Heart right ventricle (tissue), 16 donors: ENCODE measurements at regions not wholly inside any gene's neighbourhood (a gene's known extent, or its start where the extent isn't known, plus 50 kb on each side); places are given as distances from the start of the nearest gene placed in this dataset.

Source experiments
- ATAC-seq, 8 donors: fragments of 200-7000 bp; cut with Tn5 transposase; one replicate each; pipeline ENCODE4 v1.9.1; 2020; ENCODE audit warnings: mild to moderate bottlenecking in 8 of 8, moderate library complexity in 8 of 8, moderate number of reproducible peaks in 1 of 8
- DNase-seq, 2 donors: peaks; one replicate each; pipeline ENCODE4 v3.0.0-alpha.2; 2020
- H3K27ac ChIP-seq, 10 donors: fragments of 200-600 bp; sonication (generic) in 2 of 10; one replicate each; pipeline versions ENCODE4 v1.5.0 to v1.8.0; 2020 to 2022; ENCODE audit warnings: mild to moderate bottlenecking in 3 of 10
- H3K27me3 ChIP-seq, 7 donors: fragments of 200-600 bp; one replicate each; pipeline ENCODE4 v1.8.0; 2021 to 2022; ENCODE audit warnings: mild to moderate bottlenecking in 2 of 7
- H3K36me3 ChIP-seq, 9 donors: fragments of 200-600 bp; sonication (generic) in 1 of 9; one replicate each; pipeline versions ENCODE4 v1.5.0 to v1.8.0; 2020 to 2022; ENCODE audit warnings: mild to moderate bottlenecking in 2 of 9
- H3K4me1 ChIP-seq, 9 donors: fragments of 200-600 bp; sonication (generic) in 1 of 9; one replicate each; pipeline versions ENCODE4 v1.5.0 to v1.8.0; 2020 to 2022; ENCODE audit warnings: mild to moderate bottlenecking in 4 of 9
- H3K4me3 ChIP-seq, 10 donors: fragments of 200-600 bp; sonication (generic) in 2 of 10; one replicate each; pipeline versions ENCODE4 v1.5.0 to v1.8.0; 2020 to 2022; ENCODE audit warnings: mild to moderate bottlenecking in 7 of 10, moderate library complexity in 2 of 10
- H3K9me3 ChIP-seq, 11 donors: fragments of 200-600 bp in 10 of 11; sonication (generic) in 2 of 11; one replicate each; pipeline versions ENCODE4 v1.5.0 to v1.8.0; 2013 to 2022; ENCODE audit warnings: mild to moderate bottlenecking in 2 of 11, control low read depth in 1 of 11, moderate library complexity in 1 of 11
- CTCF ChIP-seq, 9 donors: fragments of 200-600 bp; sonication (generic) in 2 of 9; IDR thresholded peaks; one replicate each; pipeline versions ENCODE4 v1.5.0 to v1.8.0; 2021 to 2022; ENCODE audit warnings: antibody characterized with exemption in 9 of 9, mild to moderate bottlenecking in 5 of 9, moderate library complexity in 1 of 9
- WGBS, 2 donors: extraction: QIAGEN DNeasy Blood & Tissue Kit; methylation state at CpG; one replicate each; pipeline ENCODE4 v1.1.7; 2013; ENCODE audit warnings: inconsistent platforms in 1 of 2; 5-methylcytosine and 5-hydroxymethylcytosine counted together
- intact Hi-C, 10 donors: fragments of 100-400 bp; cut with DNase I; formaldehyde crosslinking; loops; one replicate each; pipeline versions ENCODE4 v1.11.1 to v1.14.2; 2022
- donor health status: Arrhythmogenic right ventricular cardiomyopathy.
- donor health status: ischemic (EF 13 %, LVEDD 7.1; RV severe dilation, severe dysfunction).
- donor health status: healthy with polysubstance abuse.
- donor health status: DM: no; HTN: yes; CAD: no.
- donor health status: DM: no; HTN: no; CAD: no.
- donor health status: ischemic (EF 25% LVEDD 6.9; RV normal size, moderate dysfunction).
- donor health status: ischemic (EF 25% LVEDD 5.7; RV mildly dilated, moderate dysfunction).
- donor health status: healthy.
- donor health status: DM: yes; HTN: yes; CAD: no.
- donor health status: Ischemic cardiomyopathy.
- donor health status: ischemic (EF 35%, LVEDD 5.7; RV mildly dilated, moderate dysfunction).
- donor health status: nonischemic (EF 11% LVEDD 7.7; RV severe dilation, severe dysfunction).
- donor health status: DM: yes; HTN: yes; CAD: no.
- donor health status: PGD.
- donor health status: ischemic (EF 29% LVEDD 5.4; RV normal size, mild dysfunction).
- donor health status: nonischemic (EF 23%, LVEDD 6.1; RV moderate dilation, normal function).

GRCh38 chr11:79857377-79858214 is 416.8 kb upstream of the TENM4 start:
- Histone ChIP-seq H3K27me3 (no peaks in the 10 kb centered on the region), H3K4me3 (no peak overlapping the region), H3K9me3 (no peaks in the 10 kb centered on the region), H3K27ac (no peak overlapping the region), H3K4me1 (no peaks in the 10 kb centered on the region), H3K36me3 (no peaks in the 10 kb centered on the region)
- no peak for ATAC-seq
- intact Hi-C loops: no loop called here
- no peak for TF ChIP-seq CTCF (IDR thresholded peaks at IDR 0.05)
- no peak for DNase-seq
- WGBS, 2 donors: 80 to 83% methylated on average over 10 of the region's 10 CpGs

GRCh38 chr11:79852176-79852575 is 411.3 kb upstream of the TENM4 start:
- no peak for ATAC-seq
- H3K27me3 ChIP-seq: no peaks in the 10 kb centered on the region
- H3K36me3 ChIP-seq: no peaks in the 10 kb centered on the region
- peaks cover 0 to 8% (median 0%) of the 10 kb centered on the region in 11 donors for H3K9me3 ChIP-seq
- DNase-seq: no peak
- TF ChIP-seq CTCF (IDR thresholded peaks at IDR 0.05): no peak
- no peak overlapping the region for H3K27ac ChIP-seq
- H3K4me1 ChIP-seq: no peaks in the 10 kb centered on the region
- no peak overlapping the region for H3K4me3 ChIP-seq
- intact Hi-C loops: no loop called here

- WGBS, 2 donors: 33 to 39% methylated on average over 3 of the region's 3 CpGs
- peaks cover 0 to 8% (median 0%) of the 10 kb centered on the region in 11 donors for H3K9me3 ChIP-seq
- H3K27me3 ChIP-seq: no peaks in the 10 kb centered on the region
- intact Hi-C loops: no loop called here
- no peak for TF ChIP-seq CTCF (IDR thresholded peaks at IDR 0.05)
- DNase-seq (no peak), ATAC-seq (peak in 5 of 8 donors; percentile 55 to 95 (median 88))
- H3K4me1 ChIP-seq: peaks cover 0 to 19% (median 0%) of the 10 kb centered on the region in 9 donors
- peak overlapping the region in 4 of 10 donors; percentile 8 to 53 (median 44) for H3K27ac ChIP-seq
- no peaks in the 10 kb centered on the region for H3K36me3 ChIP-seq
- no peak overlapping the region for H3K4me3 ChIP-seq
Observed at GRCh38 chr11:79845002-79845709, 404.3 kb upstream of the TENM4 start.

- intact Hi-C loops: no loop called here
- 68 to 77% methylated on average over 1 of the region's 1 CpG for WGBS, 2 donors
- ATAC-seq: no peak
Observed at GRCh38 chr11:79834015-79834414, 393.2 kb upstream of the TENM4 start.

More at GRCh38 chr11:79834015-79834414, 393.2 kb upstream of the TENM4 start:
- no peaks in the 10 kb centered on the region for H3K27me3 ChIP-seq
- H3K4me1 ChIP-seq: no peaks in the 10 kb centered on the region
- H3K27ac ChIP-seq: no peak overlapping the region
- no peak for DNase-seq
- H3K4me3 ChIP-seq: no peak overlapping the region
- no peak for TF ChIP-seq CTCF (IDR thresholded peaks at IDR 0.05)
- H3K9me3 ChIP-seq: no peaks in the 10 kb centered on the region
- H3K36me3 ChIP-seq: no peaks in the 10 kb centered on the region
